Mucosa of stomach (tissue), 1 donor: ENCODE measurements at regions not wholly inside any gene's neighbourhood (a gene's known extent, or its start where the extent isn't known, plus 50 kb on each side); places are given as distances from the start of the nearest gene placed in this dataset.

ENCODE experiments used
- H3K27me3 ChIP-seq: one replicate; pipeline ENCODE4 v1.7.0; 2013; ENCODE audit warnings: mild to moderate bottlenecking, low read length; ENCODE audit not compliant: control insufficient read depth, insufficient read depth
- H3K36me3 ChIP-seq: one replicate; pipeline ENCODE4 v1.7.0; 2013; ENCODE audit warnings: low read length; ENCODE audit not compliant: control insufficient read depth, insufficient read depth
- H3K4me1 ChIP-seq: one replicate; pipeline ENCODE4 v1.7.0; 2013; ENCODE audit warnings: mild to moderate bottlenecking, low read length; ENCODE audit not compliant: control insufficient read depth, insufficient read depth
- H3K4me3 ChIP-seq: one replicate; pipeline ENCODE4 v1.7.0; 2013; ENCODE audit warnings: low read length
- H3K9ac ChIP-seq: one replicate; pipeline ENCODE4 v1.7.0; 2013; ENCODE audit warnings: mild to moderate bottlenecking, low read length, moderate library complexity
- H3K9me3 ChIP-seq: one replicate; pipeline ENCODE4 v1.7.0; 2013; ENCODE audit warnings: mild to moderate bottlenecking, low read length, moderate library complexity; ENCODE audit not compliant: control insufficient read depth
- donor health status: Pancreatic carcinoma.

DNA sequence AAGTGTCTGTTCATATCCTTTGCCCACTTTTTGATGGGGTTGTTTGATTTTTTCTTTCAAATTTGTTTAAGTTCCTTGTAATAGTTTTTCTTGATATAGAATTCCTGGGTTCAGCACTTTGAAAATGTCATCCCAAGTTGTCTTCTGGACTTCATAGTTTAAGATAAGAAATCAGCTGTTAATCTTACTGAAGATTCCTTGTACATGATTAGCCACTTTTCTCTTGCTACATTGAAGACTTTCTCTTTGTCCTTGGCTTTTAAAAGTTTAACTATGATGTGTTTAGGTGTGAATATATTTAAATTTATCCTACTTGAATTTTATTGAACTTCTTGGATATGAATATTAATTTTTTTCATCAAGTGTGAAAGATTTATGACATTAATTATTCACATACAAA lies 387.2 kb upstream of the CWC22 start:
- H3K36me3 ChIP-seq, result no peaks in the 10 kb centered on the region
- H3K4me1 ChIP-seq, result no peaks in the 10 kb centered on the region
- H3K9ac ChIP-seq, result no peak overlapping the region
- no peaks in the 10 kb centered on the region for H3K9me3 ChIP-seq
- no peak overlapping the region for H3K4me3 ChIP-seq
- no peaks in the 10 kb centered on the region for H3K27me3 ChIP-seq

DNA sequence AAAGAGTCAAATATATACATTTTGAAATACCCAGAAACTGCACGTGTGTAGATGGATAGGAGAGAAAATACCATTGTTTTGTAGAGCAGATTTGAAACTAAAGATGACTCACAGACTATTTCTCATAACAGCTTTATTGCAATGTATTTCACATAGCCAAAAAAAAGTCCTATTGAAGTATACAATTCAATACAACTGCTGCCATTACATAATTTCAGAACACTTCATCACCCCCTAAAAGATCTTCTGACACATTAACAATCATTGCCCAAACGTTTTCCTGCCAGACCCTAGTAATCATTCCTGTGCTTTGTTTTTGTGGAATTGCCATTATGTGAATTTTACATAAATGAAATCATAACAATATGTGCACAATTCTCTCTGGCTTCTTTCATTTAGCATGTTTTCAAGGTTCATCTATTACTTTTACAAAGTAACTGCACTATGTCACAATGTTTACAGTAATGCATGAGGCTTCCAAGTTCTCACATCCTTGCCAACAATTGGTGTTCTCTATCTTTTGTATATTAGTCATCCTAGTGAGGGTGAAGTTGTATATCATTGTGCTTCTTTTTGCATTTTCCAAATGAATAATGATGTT lies 378.6 kb upstream of the CWC22 start:
- Histone ChIP-seq H3K4me3 (no peak overlapping the region), H3K36me3 (no peaks in the 10 kb centered on the region), H3K4me1 (no peaks in the 10 kb centered on the region), H3K9ac (no peak overlapping the region), H3K27me3 (no peaks in the 10 kb centered on the region), H3K9me3 (no peaks in the 10 kb centered on the region)

DNA sequence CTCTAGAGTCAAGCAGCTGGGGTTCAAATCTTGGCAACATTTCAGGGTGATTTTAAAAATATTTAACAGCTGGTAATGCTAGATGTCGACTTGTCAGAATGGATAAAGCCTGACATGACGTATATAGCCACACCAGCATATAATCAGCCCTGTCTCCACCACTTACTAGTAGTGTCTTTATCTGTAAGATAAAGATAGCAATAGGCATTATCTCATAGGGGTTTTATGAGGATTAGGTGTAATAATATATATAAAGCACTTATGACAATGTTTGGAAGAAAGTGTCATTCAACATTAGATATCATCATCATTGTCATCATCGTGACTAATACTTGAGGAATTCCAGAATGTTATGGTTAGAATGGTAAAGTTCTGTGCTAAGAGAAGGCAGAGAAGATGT lies 369.0 kb upstream of the CWC22 start:
- Histone ChIP-seq H3K9me3 (no peaks in the 10 kb centered on the region), H3K4me3 (no peak overlapping the region)

DNA sequence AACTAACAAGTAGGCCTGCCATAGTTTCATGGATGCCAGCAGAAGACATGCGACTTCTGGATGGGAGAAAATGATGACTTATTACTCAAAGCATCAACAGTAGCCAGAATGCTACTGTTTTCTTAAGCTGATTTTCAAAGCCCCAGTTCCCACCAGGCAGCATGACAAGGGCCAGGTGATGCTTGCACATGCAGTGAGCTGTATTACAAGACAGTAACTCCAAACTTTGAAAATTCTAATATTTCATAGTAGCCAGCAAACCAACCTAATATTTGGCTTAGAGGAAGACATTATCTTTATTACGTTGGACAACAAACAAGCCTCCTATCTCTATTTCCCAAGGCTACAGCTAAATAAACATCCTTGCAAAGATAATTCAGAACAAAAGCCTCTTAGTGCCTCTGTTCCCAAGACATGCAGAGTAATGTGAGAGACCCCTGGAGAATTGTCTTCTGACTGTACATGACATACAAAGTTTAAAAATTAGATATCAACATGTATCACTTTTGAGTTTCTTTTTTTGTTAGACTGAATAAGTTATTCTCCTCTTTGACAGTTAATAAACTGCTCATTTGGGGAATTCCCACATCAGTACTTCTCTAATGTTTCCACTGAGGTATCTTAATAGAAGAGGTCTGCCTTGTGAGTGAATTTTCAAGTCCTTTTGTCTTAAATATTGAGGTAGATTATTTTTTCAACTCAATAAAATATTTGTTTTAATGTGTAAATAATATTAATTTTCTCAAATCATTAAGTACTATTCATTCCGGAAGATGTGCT lies 367.6 kb upstream of the CWC22 start:
- no peak overlapping the region for H3K4me3 ChIP-seq
- no peak overlapping the region for H3K9ac ChIP-seq
- H3K27me3 ChIP-seq, result no peaks in the 10 kb centered on the region
- no peaks in the 10 kb centered on the region for H3K9me3 ChIP-seq
- H3K4me1 ChIP-seq, result peaks cover 9% of the 10 kb centered on the region
- no peaks in the 10 kb centered on the region for H3K36me3 ChIP-seq

More for the DNA sequence above, 369.0 kb upstream of the CWC22 start:
- Histone ChIP-seq H3K9ac (no peak overlapping the region), H3K36me3 (no peaks in the 10 kb centered on the region), H3K4me1 (peaks cover under 1% of the 10 kb centered on the region), H3K27me3 (no peaks in the 10 kb centered on the region)

GRCh38 chr2:180370511-180371205 lies 363.6 kb upstream of the CWC22 start:
- H3K27me3 ChIP-seq, result no peaks in the 10 kb centered on the region
- H3K9me3 ChIP-seq, result no peaks in the 10 kb centered on the region
- H3K4me1 ChIP-seq, result peaks cover 26% of the 10 kb centered on the region
- no peak overlapping the region for H3K9ac ChIP-seq
- no peaks in the 10 kb centered on the region for H3K36me3 ChIP-seq
- no peak overlapping the region for H3K4me3 ChIP-seq

- Histone ChIP-seq H3K9ac (no peak overlapping the region), H3K27me3 (no peaks in the 10 kb centered on the region), H3K4me3 (no peak overlapping the region), H3K9me3 (no peaks in the 10 kb centered on the region), H3K4me1 (peaks cover 38% of the 10 kb centered on the region), H3K36me3 (no peaks in the 10 kb centered on the region)
Observed at GRCh38 chr2:180368881-180369280, 361.8 kb upstream of the CWC22 start.

DNA sequence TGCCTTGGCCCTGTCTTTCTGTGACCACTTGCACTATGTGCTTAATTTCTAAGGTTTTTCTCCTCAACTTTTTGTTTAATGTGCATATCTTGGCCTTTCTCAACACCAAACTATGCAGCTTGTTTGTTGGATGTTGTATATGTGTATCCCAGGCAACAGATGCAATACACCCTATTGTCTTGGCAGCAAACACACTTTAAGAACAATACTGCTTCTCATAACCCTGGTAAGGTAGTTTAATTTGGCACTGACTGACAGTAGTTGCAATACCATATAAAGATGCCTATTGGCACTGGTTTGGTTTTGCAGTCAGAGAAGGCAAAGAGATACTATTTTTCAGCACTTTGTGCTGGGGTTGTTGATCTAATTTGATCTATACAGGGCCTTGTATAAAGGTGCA lies 360.7 kb upstream of the CWC22 start:
- H3K36me3 ChIP-seq, result no peaks in the 10 kb centered on the region
- no peaks in the 10 kb centered on the region for H3K27me3 ChIP-seq
- no peak overlapping the region for H3K4me3 ChIP-seq
- no peak overlapping the region for H3K9ac ChIP-seq
- peaks cover 38% of the 10 kb centered on the region for H3K4me1 ChIP-seq
- H3K9me3 ChIP-seq, result no peaks in the 10 kb centered on the region

- no peak overlapping the region for H3K4me3 ChIP-seq
- H3K36me3 ChIP-seq, result no peaks in the 10 kb centered on the region
- no peaks in the 10 kb centered on the region for H3K9me3 ChIP-seq
- H3K9ac ChIP-seq, result no peak overlapping the region
- H3K27me3 ChIP-seq, result no peaks in the 10 kb centered on the region
- H3K4me1 ChIP-seq, result peaks cover 38% of the 10 kb centered on the region
Observed at GRCh38 chr2:180366481-180366880, 359.4 kb upstream of the CWC22 start.

GRCh38 chr2:180364719-180365118 lies 357.6 kb upstream of the CWC22 start:
- no peak overlapping the region for H3K4me3 ChIP-seq
- H3K9me3 ChIP-seq, result no peaks in the 10 kb centered on the region
- H3K4me1 ChIP-seq, result peaks cover 33% of the 10 kb centered on the region
- H3K27me3 ChIP-seq, result no peaks in the 10 kb centered on the region
- no peaks in the 10 kb centered on the region for H3K36me3 ChIP-seq
- H3K9ac ChIP-seq, result no peak overlapping the region

GRCh38 chr2:180360283-180360618 lies 353.2 kb upstream of the CWC22 start:
- no peak overlapping the region for H3K9ac ChIP-seq
- H3K9me3 ChIP-seq, result no peaks in the 10 kb centered on the region
- H3K27me3 ChIP-seq, result no peaks in the 10 kb centered on the region
- no peaks in the 10 kb centered on the region for H3K36me3 ChIP-seq
- H3K4me1 ChIP-seq, result peaks cover 14% of the 10 kb centered on the region
- no peak overlapping the region for H3K4me3 ChIP-seq

DNA sequence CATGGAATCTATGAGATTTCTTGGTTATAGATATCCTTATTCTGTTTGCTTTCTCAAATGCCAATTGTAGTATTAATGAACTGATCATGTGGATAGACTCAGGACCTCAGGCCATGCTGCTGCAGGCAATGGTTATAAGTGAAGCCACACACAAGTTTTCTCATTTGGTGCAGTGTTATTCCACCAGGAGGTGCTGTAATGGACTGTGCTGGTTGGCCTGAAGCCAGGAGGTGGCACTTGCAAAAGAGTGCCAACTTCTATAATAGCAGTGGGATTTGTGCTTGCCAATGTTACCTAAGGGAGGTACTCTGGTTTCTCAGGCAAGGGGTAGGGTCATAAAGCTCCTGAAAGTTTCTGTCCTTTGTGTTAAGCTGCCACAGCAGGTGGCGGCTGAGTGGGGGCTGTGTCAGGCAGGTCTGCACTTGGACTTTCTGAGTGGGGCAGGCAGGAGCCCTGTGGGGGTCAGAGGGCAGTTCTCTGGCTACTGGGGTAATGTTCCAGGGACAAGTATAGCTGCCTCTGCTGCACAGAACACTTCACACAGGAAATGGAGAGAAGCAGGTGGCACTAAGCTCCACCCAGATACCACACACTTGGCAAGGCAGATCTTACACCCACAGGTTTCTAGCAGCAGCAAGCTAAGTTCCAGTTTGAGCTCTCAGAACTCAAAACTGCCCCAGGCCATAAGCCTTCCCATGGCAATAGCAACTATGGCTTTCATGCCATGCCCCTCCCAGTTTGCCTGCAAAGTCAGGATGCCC lies 352.6 kb upstream of the CWC22 start:
- no peaks in the 10 kb centered on the region for H3K9me3 ChIP-seq
- H3K27me3 ChIP-seq, result no peaks in the 10 kb centered on the region
- H3K36me3 ChIP-seq, result no peaks in the 10 kb centered on the region
- no peak overlapping the region for H3K9ac ChIP-seq
- peaks cover 10% of the 10 kb centered on the region for H3K4me1 ChIP-seq
- no peak overlapping the region for H3K4me3 ChIP-seq

GRCh38 chr2:180358458-180358857 lies 351.4 kb upstream of the CWC22 start:
- H3K4me3 ChIP-seq, result no peak overlapping the region
- H3K36me3 ChIP-seq, result no peaks in the 10 kb centered on the region
- H3K9ac ChIP-seq, result no peak overlapping the region
- H3K9me3 ChIP-seq, result no peaks in the 10 kb centered on the region
- H3K27me3 ChIP-seq, result no peaks in the 10 kb centered on the region
- peaks cover 6% of the 10 kb centered on the region for H3K4me1 ChIP-seq
